Suprapubic skin (tissue), 4 donors: ENCODE measurements at regions not wholly inside any gene's neighbourhood (a gene's known extent, or its start where the extent isn't known, plus 50 kb on each side); places are given as distances from the start of the nearest gene placed in this dataset.

Source experiments
- DNase-seq, 2 donors: peaks; one replicate each; pipeline ENCODE4 v3.0.0-alpha.2; 2019; ENCODE audit warnings: low spot score in 2 of 2
- H3K27ac ChIP-seq: fragments of 200-600 bp; sonication (generic); one replicate; pipeline ENCODE4 v1.5.1; 2019
- H3K27me3 ChIP-seq: fragments of 200-600 bp; sonication (generic); one replicate; pipeline ENCODE4 v1.5.1; 2019
- H3K36me3 ChIP-seq: fragments of 200-600 bp; sonication (generic); one replicate; pipeline ENCODE4 v1.5.1; 2019
- H3K4me1 ChIP-seq: fragments of 200-600 bp; sonication (generic); one replicate; pipeline ENCODE4 v1.5.1; 2019
- H3K4me3 ChIP-seq: fragments of 200-600 bp; sonication (generic); one replicate; pipeline ENCODE4 v1.5.1; 2019; ENCODE audit warnings: mild to moderate bottlenecking
- H3K9me3 ChIP-seq: fragments of 200-600 bp; sonication (generic); one replicate; pipeline ENCODE4 v1.5.1; 2019
- CTCF ChIP-seq, 2 donors: fragments of 200-600 bp in 1 of 2; fragments of 450-650 bp in 1 of 2; sonication (generic) in 1 of 2; IDR thresholded peaks; one replicate each; pipeline ENCODE4 v1.5.1; 2016 to 2019; ENCODE audit warnings: antibody characterized with exemption in 2 of 2, mild to moderate bottlenecking in 1 of 2, moderate library complexity in 1 of 2
- EP300 ChIP-seq: sonication (generic); formaldehyde crosslinking; IDR thresholded peaks from one replicate; pipeline ENCODE4 v1.6.1; 2017; ENCODE audit warnings: antibody characterized with exemption
- POLR2A ChIP-seq, 2 donors: fragments of 450-650 bp; IDR thresholded peaks; one replicate each; pipeline ENCODE4 v1.6.1; 2017; ENCODE audit warnings: antibody characterized with exemption in 2 of 2, mild to moderate bottlenecking in 2 of 2, moderate library complexity in 2 of 2
- POLR2AphosphoS5 ChIP-seq, 3 donors: sonication (generic); formaldehyde crosslinking; IDR thresholded peaks; one replicate each; pipeline ENCODE4 v1.6.1; 2017; ENCODE audit warnings: antibody characterized with exemption in 3 of 3
- WGBS: methylation state at CpG from one replicate; pipeline ENCODE4 v1.1.5; 2018; 5-methylcytosine and 5-hydroxymethylcytosine counted together

- H3K9me3 ChIP-seq: no peaks in the 10 kb centered on the region
These were observed 228.6 kb upstream of the PMEPA1 start for GRCh38 chr20:57938158-57939108.

GRCh38 chr20:57936636-57937385, 227.0 kb upstream of the PMEPA1 start:
- H3K36me3 ChIP-seq: no peaks in the 10 kb centered on the region
- WGBS: 74% methylated on average over 6 of the region's 6 CpGs
- H3K4me3 ChIP-seq: no peak overlapping the region
- H3K9me3 ChIP-seq: no peaks in the 10 kb centered on the region
- DNase-seq: no peak
- H3K4me1 ChIP-seq: peaks cover 4% of the 10 kb centered on the region
- no peak overlapping the region for H3K27ac ChIP-seq
- no peaks in the 10 kb centered on the region for H3K27me3 ChIP-seq
- TF ChIP-seq POLR2AphosphoS5 (IDR thresholded peaks at IDR 0.05) (no peak), CTCF (IDR thresholded peaks at IDR 0.05) (no peak), POLR2A (IDR thresholded peaks at IDR 0.05) (no peak), EP300 (no peak)

More at GRCh38 chr20:57938158-57939108, 228.6 kb upstream of the PMEPA1 start:
- no peak overlapping the region for H3K4me3 ChIP-seq
- WGBS: 67% methylated on average over 18 of the region's 19 CpGs
- no peak for DNase-seq
- no peak overlapping the region for H3K27ac ChIP-seq
- TF ChIP-seq CTCF (IDR thresholded peaks at IDR 0.05) (no peak), POLR2AphosphoS5 (IDR thresholded peaks at IDR 0.05) (no peak), EP300 (no peak), POLR2A (IDR thresholded peaks at IDR 0.05) (no peak)
- no peaks in the 10 kb centered on the region for H3K36me3 ChIP-seq
- H3K27me3 ChIP-seq: no peaks in the 10 kb centered on the region
- H3K4me1 ChIP-seq: peaks cover 4% of the 10 kb centered on the region

- Histone ChIP-seq H3K9me3 (no peaks in the 10 kb centered on the region), H3K27me3 (no peaks in the 10 kb centered on the region), H3K4me3 (no peak overlapping the region), H3K36me3 (no peaks in the 10 kb centered on the region), H3K4me1 (peaks cover 4% of the 10 kb centered on the region), H3K27ac (no peak overlapping the region)
- WGBS: 88% methylated on average over 10 of the region's 10 CpGs
- DNase-seq: no peak
- no peak for TF ChIP-seq POLR2A (IDR thresholded peaks at IDR 0.05)
- TF ChIP-seq EP300: no peak
- TF ChIP-seq POLR2AphosphoS5 (IDR thresholded peaks at IDR 0.05): no peak
- TF ChIP-seq CTCF (IDR thresholded peaks at IDR 0.05): no peak
These were observed 225.1 kb upstream of the PMEPA1 start for GRCh38 chr20:57934913-57935312.

GRCh38 chr20:57934007-57934805, 224.4 kb upstream of the PMEPA1 start:
- no peaks in the 10 kb centered on the region for H3K9me3 ChIP-seq
- no peak overlapping the region for H3K27ac ChIP-seq
- peaks cover 4% of the 10 kb centered on the region for H3K4me1 ChIP-seq
- TF ChIP-seq EP300 (no peak), CTCF (IDR thresholded peaks at IDR 0.05) (no peak), POLR2AphosphoS5 (IDR thresholded peaks at IDR 0.05) (no peak), POLR2A (IDR thresholded peaks at IDR 0.05) (no peak)
- no peak overlapping the region for H3K4me3 ChIP-seq
- whole genome bisulfite sequencing: 61% methylated on average over 7 of the region's 10 CpGs
- DNase-seq: no peak
- no peaks in the 10 kb centered on the region for H3K27me3 ChIP-seq
- H3K36me3 ChIP-seq: no peaks in the 10 kb centered on the region
